ENCODE measurements at regions not wholly inside any gene's neighbourhood (a gene's known extent, or its start where the extent isn't known, plus 50 kb on each side); places are given as distances from the start of the nearest gene placed in this dataset.

- H3K36me3 Mint-ChIP-seq (ENCODE audit: low read depth), result no peaks in the 10 kb centered on the region
- no peak overlapping the region for H3K4me3 Mint-ChIP-seq
- intact Hi-C loops (cut with micrococcal nuclease), result no loop called here
- H3K9me3 Mint-ChIP-seq, result peaks cover 3% of the 10 kb centered on the region
- H3K27ac Mint-ChIP-seq, result no peak overlapping the region
- H3K27me3 Mint-ChIP-seq (ENCODE audit: low read depth), result no peaks in the 10 kb centered on the region
- no peak for DNase-seq
- H3K4me1 Mint-ChIP-seq (ENCODE audit: low read depth), result no peaks in the 10 kb centered on the region
- CTCF ChIA-PET, result interaction anchor here (1.3 kb wide), 1 partner anchor 14 kb away, joined by 3 read pairs; no protein-coding TSS in a partner anchor
Observed at GRCh38 chr5:68529581-68529980, 314.0 kb downstream of the PIK3R1 start.

- DNase-seq, result no peak
- H3K27me3 Mint-ChIP-seq (ENCODE audit: low read depth), result no peaks in the 10 kb centered on the region
Observed at GRCh38 chr5:68531970-68532369, 316.4 kb downstream of the PIK3R1 start.

GRCh38 chr5:68533051-68533450 is 317.5 kb downstream of the PIK3R1 start:
- no peaks in the 10 kb centered on the region for H3K27me3 Mint-ChIP-seq (ENCODE audit: low read depth)
- CTCF ChIA-PET, result no interaction called here
- H3K4me1 Mint-ChIP-seq (ENCODE audit: low read depth), result no peaks in the 10 kb centered on the region
- H3K36me3 Mint-ChIP-seq (ENCODE audit: low read depth), result no peaks in the 10 kb centered on the region
- intact Hi-C loops (cut with micrococcal nuclease), result no loop called here
- H3K27ac Mint-ChIP-seq, result no peak overlapping the region
- no peak overlapping the region for H3K4me3 Mint-ChIP-seq
- H3K9me3 Mint-ChIP-seq, result peaks cover under 1% of the 10 kb centered on the region
- no peak for DNase-seq

More at GRCh38 chr5:68531970-68532369, 316.4 kb downstream of the PIK3R1 start:
- Mint-ChIP-seq H3K4me3 (no peak overlapping the region), H3K9me3 (peaks cover 3% of the 10 kb centered on the region), H3K36me3 (ENCODE audit: low read depth) (no peaks in the 10 kb centered on the region), H3K4me1 (ENCODE audit: low read depth) (no peaks in the 10 kb centered on the region), H3K27ac (no peak overlapping the region)
- CTCF ChIA-PET, result no interaction called here
- intact Hi-C loops (cut with micrococcal nuclease), result no loop called here

GRCh38 chr5:68533571-68534084 is 318.1 kb downstream of the PIK3R1 start:
- H3K4me3 Mint-ChIP-seq, result no peak overlapping the region
- CTCF ChIA-PET, result no interaction called here
- DNase-seq, result no peak

GRCh38 chr5:68534131-68534940 is 318.8 kb downstream of the PIK3R1 start:
- Mint-ChIP-seq H3K36me3 (ENCODE audit: low read depth) (no peaks in the 10 kb centered on the region), H3K27ac (no peak overlapping the region), H3K4me1 (ENCODE audit: low read depth) (no peaks in the 10 kb centered on the region), H3K9me3 (no peaks in the 10 kb centered on the region), H3K27me3 (ENCODE audit: low read depth) (peaks cover 10% of the 10 kb centered on the region), H3K4me3 (no peak overlapping the region)
- intact Hi-C loops (cut with micrococcal nuclease), result no loop called here
- CTCF ChIA-PET, result no interaction called here
- no peak for DNase-seq

More at GRCh38 chr5:68533571-68534084, 318.1 kb downstream of the PIK3R1 start:
- no peaks in the 10 kb centered on the region for H3K9me3 Mint-ChIP-seq
- H3K27me3 Mint-ChIP-seq (ENCODE audit: low read depth), result peaks cover 4% of the 10 kb centered on the region
- intact Hi-C loops (cut with micrococcal nuclease), result no loop called here
- H3K4me1 Mint-ChIP-seq (ENCODE audit: low read depth), result no peaks in the 10 kb centered on the region
- no peak overlapping the region for H3K27ac Mint-ChIP-seq
- H3K36me3 Mint-ChIP-seq (ENCODE audit: low read depth), result no peaks in the 10 kb centered on the region

- H3K4me3 Mint-ChIP-seq, result no peak overlapping the region
- no peak overlapping the region for H3K27ac Mint-ChIP-seq
- no peaks in the 10 kb centered on the region for H3K4me1 Mint-ChIP-seq (ENCODE audit: low read depth)
- no peaks in the 10 kb centered on the region for H3K9me3 Mint-ChIP-seq
- no peak for DNase-seq
- CTCF ChIA-PET, result no interaction called here
- intact Hi-C loops (cut with micrococcal nuclease), result no loop called here
- peaks cover 14% of the 10 kb centered on the region for H3K27me3 Mint-ChIP-seq (ENCODE audit: low read depth)
- no peaks in the 10 kb centered on the region for H3K36me3 Mint-ChIP-seq (ENCODE audit: low read depth)
Observed at GRCh38 chr5:68534956-68535520, 319.5 kb downstream of the PIK3R1 start.

- H3K4me3 Mint-ChIP-seq, result no peak overlapping the region
- H3K4me1 Mint-ChIP-seq (ENCODE audit: low read depth), result peaks cover 5% of the 10 kb centered on the region
- CTCF ChIA-PET, result interaction anchor here (0.6 to 1.2 kb wide), 2 partner anchors 12 to 38 kb away, joined by 3 read pairs; no protein-coding TSS in a partner anchor
- peaks cover 17% of the 10 kb centered on the region for H3K27me3 Mint-ChIP-seq (ENCODE audit: low read depth)
- intact Hi-C loops (cut with micrococcal nuclease), result no loop called here
- no peak for DNase-seq
- no peaks in the 10 kb centered on the region for H3K9me3 Mint-ChIP-seq
- H3K36me3 Mint-ChIP-seq (ENCODE audit: low read depth), result no peaks in the 10 kb centered on the region
- H3K27ac Mint-ChIP-seq, result no peak overlapping the region
Observed at GRCh38 chr5:68538814-68539420, 323.4 kb downstream of the PIK3R1 start.

- Mint-ChIP-seq H3K9me3 (no peaks in the 10 kb centered on the region), H3K27ac (no peak overlapping the region), H3K4me1 (ENCODE audit: low read depth) (peaks cover 5% of the 10 kb centered on the region), H3K36me3 (ENCODE audit: low read depth) (no peaks in the 10 kb centered on the region), H3K27me3 (ENCODE audit: low read depth) (peaks cover 17% of the 10 kb centered on the region), H3K4me3 (no peak overlapping the region)
- DNase-seq, result no peak
- intact Hi-C loops (cut with micrococcal nuclease), result loop anchor here (5.0 kb wide), 1 partner anchor 254 kb away; no protein-coding TSS in a partner anchor
- CTCF ChIA-PET, result no interaction called here
Observed at GRCh38 chr5:68540798-68541590, 325.4 kb downstream of the PIK3R1 start.

- intact Hi-C loops (cut with micrococcal nuclease), result loop anchor here (5.0 kb wide), 1 partner anchor 255 kb away; no protein-coding TSS in a partner anchor
- no peak overlapping the region for H3K27ac Mint-ChIP-seq
Observed at GRCh38 chr5:68542207-68542606, 326.7 kb downstream of the PIK3R1 start.

GRCh38 chr5:68543212-68543611 is 327.7 kb downstream of the PIK3R1 start:
- H3K4me1 Mint-ChIP-seq (ENCODE audit: low read depth), result peaks cover 5% of the 10 kb centered on the region
- no peak for DNase-seq
- H3K4me3 Mint-ChIP-seq, result no peak overlapping the region
- CTCF ChIA-PET, result no interaction called here
- H3K9me3 Mint-ChIP-seq, result no peaks in the 10 kb centered on the region
- H3K27me3 Mint-ChIP-seq (ENCODE audit: low read depth), result peaks cover 16% of the 10 kb centered on the region
- no peaks in the 10 kb centered on the region for H3K36me3 Mint-ChIP-seq (ENCODE audit: low read depth)
- intact Hi-C loops (cut with micrococcal nuclease), result loop anchor here (5.0 kb wide), 1 partner anchor 256 kb away; no protein-coding TSS in a partner anchor
- no peak overlapping the region for H3K27ac Mint-ChIP-seq

More at GRCh38 chr5:68542207-68542606, 326.7 kb downstream of the PIK3R1 start:
- Mint-ChIP-seq H3K36me3 (ENCODE audit: low read depth) (no peaks in the 10 kb centered on the region), H3K4me1 (ENCODE audit: low read depth) (peaks cover 5% of the 10 kb centered on the region), H3K4me3 (no peak overlapping the region), H3K27me3 (ENCODE audit: low read depth) (peaks cover 17% of the 10 kb centered on the region), H3K9me3 (no peaks in the 10 kb centered on the region)
- CTCF ChIA-PET, result no interaction called here
- no peak for DNase-seq

- CTCF ChIA-PET, result interaction anchor here (0.6 to 1.0 kb wide), 2 partner anchors 14 to 34 kb away, joined by 3 read pairs; no protein-coding TSS in a partner anchor
- no peak for DNase-seq
- Mint-ChIP-seq H3K36me3 (ENCODE audit: low read depth) (no peaks in the 10 kb centered on the region), H3K4me3 (no peak overlapping the region), H3K27me3 (ENCODE audit: low read depth) (peaks cover 8% of the 10 kb centered on the region), H3K27ac (no peak overlapping the region), H3K4me1 (ENCODE audit: low read depth) (peaks cover 5% of the 10 kb centered on the region), H3K9me3 (no peaks in the 10 kb centered on the region)
- intact Hi-C loops (cut with micrococcal nuclease), result loop anchor here (5.0 kb wide), 1 partner anchor 257 kb away; no protein-coding TSS in a partner anchor
Observed at GRCh38 chr5:68544091-68544647, 328.6 kb downstream of the PIK3R1 start.

Data from activated naive CD4-positive, alpha-beta T cell treated with anti-CD3 and anti-CD28 coated beads for 36 hours (primary cell).